ENCODE measurements at regions not wholly inside any gene's neighbourhood (a gene's known extent, or its start where the extent isn't known, plus 50 kb on each side); places are given as distances from the start of the nearest gene placed in this dataset.
"Not testable (repeated sequence)": the region's sequence is repeated elsewhere in the genome, so short reads cannot be mapped to it uniquely, and the experiment has no call there.

GRCh38 chr14:96718407-96718806 is 78.8 kb upstream of the VRK1 start:
- Histone ChIP-seq H3K4me1 (no peaks in the 10 kb centered on the region), H3K27ac (no peak overlapping the region), H3K4me3 (no peak overlapping the region), H3K27me3 (peaks cover 0 to 5% of the 10 kb centered on the region in 2 donors), H3K9me3 (no peaks in the 10 kb centered on the region), H3K36me3 (no peaks in the 10 kb centered on the region)
- no peak for TF ChIP-seq CTCF (IDR thresholded peaks at IDR 0.05)
- 51 to 58% methylated on average over 4 of the region's 4 CpGs for WGBS, 2 donors
- DNase-seq (ENCODE audit: low spot score in 2 of 2), result no peak

GRCh38 chr14:96720702-96721101 is 76.5 kb upstream of the VRK1 start:
- WGBS, 2 donors, result 72 to 75% methylated on average over 6 of the region's 6 CpGs

GRCh38 chr14:96722736-96723135 is 74.4 kb upstream of the VRK1 start:
- Histone ChIP-seq H3K4me1 (no peaks in the 10 kb centered on the region), H3K27ac (no peak overlapping the region), H3K27me3 (no peaks in the 10 kb centered on the region), H3K4me3 (no peak overlapping the region), H3K9me3 (peaks cover 0 to 25% (median 0%) of the 10 kb centered on the region in 4 donors), H3K36me3 (no peaks in the 10 kb centered on the region)
- 61 to 70% methylated on average over 6 of the region's 6 CpGs for WGBS, 2 donors
- TF ChIP-seq POLR2A (IDR thresholded peaks at IDR 0.05) (no peak), EP300 (IDR thresholded peaks at IDR 0.05) (no peak), CTCF (IDR thresholded peaks at IDR 0.05) (no peak)
- no peak for DNase-seq (ENCODE audit: low spot score in 2 of 2)

More at GRCh38 chr14:96720702-96721101, 76.5 kb upstream of the VRK1 start:
- not testable (repeated sequence) for H3K27ac ChIP-seq; DNase-seq (ENCODE audit: low spot score in 2 of 2); H3K27me3 ChIP-seq; H3K4me1 ChIP-seq; H3K36me3 ChIP-seq; H3K4me3 ChIP-seq
- peaks cover 0 to 16% (median 0%) of the 10 kb centered on the region in 4 donors for H3K9me3 ChIP-seq

GRCh38 chr14:96723946-96724345 is 73.2 kb upstream of the VRK1 start:
- no peaks in the 10 kb centered on the region for H3K27me3 ChIP-seq
- H3K9me3 ChIP-seq, result peaks cover 0 to 25% (median 0%) of the 10 kb centered on the region in 4 donors
- H3K27ac ChIP-seq, result no peak overlapping the region
- no peaks in the 10 kb centered on the region for H3K4me1 ChIP-seq
- H3K36me3 ChIP-seq, result no peaks in the 10 kb centered on the region
- no peak for DNase-seq (ENCODE audit: low spot score in 2 of 2)
- WGBS, 2 donors, result 86 to 88% methylated on average over 9 to 10 of the region's 10 CpGs
- no peak overlapping the region for H3K4me3 ChIP-seq
- no peak for TF ChIP-seq CTCF (IDR thresholded peaks at IDR 0.05)
- no peak for TF ChIP-seq POLR2A (IDR thresholded peaks at IDR 0.05)
- TF ChIP-seq EP300 (IDR thresholded peaks at IDR 0.05), result no peak

GRCh38 chr14:96725232-96725631 is 72.0 kb upstream of the VRK1 start:
- Histone ChIP-seq H3K36me3 (no peaks in the 10 kb centered on the region), H3K9me3 (peaks cover 0 to 25% (median 0%) of the 10 kb centered on the region in 4 donors), H3K27me3 (no peaks in the 10 kb centered on the region), H3K4me1 (no peaks in the 10 kb centered on the region), H3K4me3 (no peak overlapping the region), H3K27ac (no peak overlapping the region)
- TF ChIP-seq EP300 (IDR thresholded peaks at IDR 0.05), result no peak
- no peak for TF ChIP-seq CTCF (IDR thresholded peaks at IDR 0.05)
- no peak for TF ChIP-seq POLR2A (IDR thresholded peaks at IDR 0.05)
- no peak for DNase-seq (ENCODE audit: low spot score in 2 of 2)
- WGBS, 2 donors, result 93% methylated on average over 8 of the region's 8 CpGs

GRCh38 chr14:96727073-96727472 is 70.1 kb upstream of the VRK1 start:
- TF ChIP-seq CTCF (IDR thresholded peaks at IDR 0.05), result no peak
- no peak for TF ChIP-seq EP300 (IDR thresholded peaks at IDR 0.05)
- TF ChIP-seq POLR2A (IDR thresholded peaks at IDR 0.05), result no peak
- WGBS, 2 donors, result 71% methylated on average over 2 of the region's 2 CpGs
- DNase-seq (ENCODE audit: low spot score in 2 of 2), result no peak
- Histone ChIP-seq H3K36me3 (no peaks in the 10 kb centered on the region), H3K4me3 (no peak overlapping the region), H3K27me3 (no peaks in the 10 kb centered on the region), H3K4me1 (no peaks in the 10 kb centered on the region), H3K27ac (no peak overlapping the region), H3K9me3 (peaks cover 0 to 25% (median 0%) of the 10 kb centered on the region in 4 donors)
